ENCODE measurements at regions not wholly inside any gene's neighbourhood (a gene's known extent, or its start where the extent isn't known, plus 50 kb on each side); places are given as distances from the start of the nearest gene placed in this dataset.

DNA sequence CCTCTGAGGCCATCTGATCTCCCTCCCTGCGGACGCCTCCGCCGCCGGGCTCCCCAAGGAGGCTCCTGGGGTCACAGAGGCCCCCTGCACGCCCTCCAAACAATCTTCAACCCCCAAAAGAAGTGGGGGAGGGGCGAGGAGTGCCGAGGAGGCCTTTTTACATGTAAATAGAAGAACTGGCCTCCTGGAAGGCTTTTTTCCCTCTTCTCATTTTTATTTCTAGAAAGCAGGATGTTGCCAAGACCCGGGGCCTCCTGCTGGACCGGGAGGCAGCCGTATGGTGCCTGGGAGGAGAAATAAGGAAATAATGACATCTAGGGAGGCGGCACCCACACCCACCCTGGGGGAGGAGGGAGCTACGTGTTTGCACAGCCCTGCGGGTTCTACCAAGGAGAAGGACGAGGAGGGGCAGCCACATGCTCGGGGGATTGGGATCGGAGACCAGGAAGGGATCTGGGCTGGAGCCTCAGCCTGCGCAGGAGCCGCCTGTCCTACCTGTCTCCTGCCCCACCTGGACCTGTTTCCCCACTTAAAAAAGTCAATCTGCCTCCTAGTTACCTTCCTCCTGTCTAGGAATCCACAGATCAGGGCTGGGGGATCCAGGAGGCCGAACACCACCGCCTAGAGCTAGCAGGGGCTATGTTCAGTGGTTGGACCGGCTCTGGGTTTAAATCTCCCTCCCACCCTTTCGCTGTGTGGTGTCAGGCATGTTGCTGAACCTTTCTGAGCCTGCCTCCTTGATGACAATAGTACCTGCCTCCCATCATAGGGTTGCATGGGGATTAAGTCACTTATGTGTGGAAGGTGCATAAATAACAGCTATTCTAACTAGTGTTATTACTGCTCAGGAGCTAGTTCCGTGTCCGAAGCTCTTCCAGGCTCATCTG, 175.7 kb upstream of the GSE1 start:
- Histone ChIP-seq H3K4me3 (ENCODE audit: low read length) (no peak overlapping the region), H2AFZ (ENCODE audit: low read depth, low read length) (no peak overlapping the region), H3K4me1 (ENCODE audit: insufficient read depth, low read length) (peaks cover 48% of the 10 kb centered on the region), H3K36me3 (ENCODE audit: insufficient read depth, low read length) (no peaks in the 10 kb centered on the region), H3K9me3 (ENCODE audit: low read length) (no peaks in the 10 kb centered on the region), H3K27me3 (ENCODE audit: insufficient read depth, low read length) (no peaks in the 10 kb centered on the region)

DNA sequence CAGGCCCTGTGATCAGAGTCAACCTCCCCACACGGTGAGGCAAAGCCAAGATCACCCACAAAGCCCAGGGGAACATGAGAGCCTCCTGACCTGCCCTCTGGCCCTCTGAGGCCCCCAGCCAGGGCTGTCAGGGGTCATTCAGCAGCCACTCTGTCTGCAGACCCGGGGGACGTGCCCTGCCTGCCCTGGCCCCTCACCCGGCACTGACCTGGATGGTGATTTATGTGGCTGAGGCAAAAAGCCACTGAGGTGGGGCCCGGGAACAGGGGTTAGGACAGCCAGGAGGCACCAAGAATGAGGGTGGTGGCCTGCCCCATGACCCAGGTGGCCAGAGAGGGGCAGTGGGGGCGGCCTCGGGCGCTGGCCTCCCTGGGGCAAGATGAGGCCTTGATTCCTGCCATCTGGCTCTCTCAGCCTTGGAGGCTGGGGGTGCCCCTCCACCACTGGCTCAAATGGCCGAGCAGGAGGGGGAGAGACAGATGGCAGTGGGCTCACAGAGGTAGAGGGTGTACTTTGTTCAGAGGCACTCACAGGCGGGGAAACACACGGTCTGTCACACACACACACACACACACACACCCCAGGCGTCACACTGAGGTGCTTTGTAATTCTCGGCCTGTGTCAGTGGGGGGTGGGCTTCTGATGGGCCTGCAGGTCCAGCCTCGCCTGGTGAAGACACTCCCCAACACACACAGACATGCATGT, 174.0 kb upstream of the GSE1 start:
- no peak overlapping the region for H3K4me3 ChIP-seq (ENCODE audit: low read length)
- no peaks in the 10 kb centered on the region for H3K27me3 ChIP-seq (ENCODE audit: insufficient read depth, low read length)
- no peaks in the 10 kb centered on the region for H3K9me3 ChIP-seq (ENCODE audit: low read length)
- no peak overlapping the region for H2AFZ ChIP-seq (ENCODE audit: low read depth, low read length)
- H3K4me1 ChIP-seq (ENCODE audit: insufficient read depth, low read length): peaks cover 49% of the 10 kb centered on the region
- no peaks in the 10 kb centered on the region for H3K36me3 ChIP-seq (ENCODE audit: insufficient read depth, low read length)

DNA sequence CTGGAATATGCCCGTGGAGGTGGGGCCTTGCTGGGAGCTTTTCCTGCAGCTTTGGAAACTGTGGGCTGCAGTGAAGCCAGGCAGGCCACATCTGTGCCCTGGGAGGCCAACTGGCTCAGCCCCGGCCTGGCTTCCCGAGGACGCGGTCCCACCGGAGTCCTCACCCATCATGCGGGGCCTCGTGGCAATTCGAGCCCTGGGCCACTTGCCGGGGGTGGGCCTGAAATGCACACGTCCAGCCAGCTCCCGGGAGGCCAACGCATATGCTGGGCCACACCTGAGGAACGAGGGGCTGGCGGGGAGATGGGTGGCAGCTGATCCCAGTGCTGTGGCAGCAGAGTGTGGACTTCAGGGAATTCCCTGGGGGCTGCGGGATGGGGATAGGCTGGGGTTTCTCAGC, 172.4 kb upstream of the GSE1 start:
- Histone ChIP-seq H3K9me3 (ENCODE audit: low read length) (no peaks in the 10 kb centered on the region), H3K4me1 (ENCODE audit: insufficient read depth, low read length) (peaks cover 57% of the 10 kb centered on the region), H3K4me3 (ENCODE audit: low read length) (no peak overlapping the region), H2AFZ (ENCODE audit: low read depth, low read length) (no peak overlapping the region), H3K27me3 (ENCODE audit: insufficient read depth, low read length) (no peaks in the 10 kb centered on the region), H3K36me3 (ENCODE audit: insufficient read depth, low read length) (no peaks in the 10 kb centered on the region)

DNA sequence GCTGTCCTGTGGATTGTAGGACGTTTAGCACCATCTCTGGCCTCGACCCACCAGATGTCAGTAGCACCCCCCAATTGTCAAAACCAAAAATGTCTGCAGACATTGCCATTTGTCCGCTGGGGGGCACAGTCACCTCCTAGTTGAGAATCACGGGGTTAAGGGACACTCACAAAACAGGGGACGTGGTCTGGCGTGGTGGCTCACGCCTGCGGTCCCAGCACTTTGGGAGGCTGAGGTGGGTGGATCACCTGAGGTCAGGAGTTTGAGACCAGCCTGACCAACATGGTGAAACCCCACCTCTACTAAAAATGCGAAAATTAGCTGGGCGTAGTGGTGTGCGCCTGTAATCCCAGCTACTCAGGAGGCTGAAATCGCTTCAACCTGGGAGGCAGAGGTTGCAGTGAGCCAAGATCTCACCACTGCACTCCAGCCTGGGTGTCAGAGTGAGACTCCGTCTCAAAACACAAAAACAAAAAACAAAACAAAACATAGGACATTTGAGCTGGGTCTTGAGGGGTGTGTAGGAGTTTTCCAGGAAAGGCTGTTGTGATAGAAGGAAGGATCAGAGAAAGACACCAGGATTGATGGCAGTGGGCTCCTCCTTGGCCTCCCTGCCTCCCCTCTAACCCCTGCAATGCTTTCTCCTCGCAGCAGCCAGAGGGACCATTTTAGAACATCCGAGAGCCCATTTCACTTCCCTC, 171.8 kb upstream of the GSE1 start:
- Histone ChIP-seq H2AFZ (ENCODE audit: low read depth, low read length) (no peak overlapping the region), H3K9me3 (ENCODE audit: low read length) (no peaks in the 10 kb centered on the region), H3K4me3 (ENCODE audit: low read length) (no peak overlapping the region), H3K27me3 (ENCODE audit: insufficient read depth, low read length) (no peaks in the 10 kb centered on the region), H3K4me1 (ENCODE audit: insufficient read depth, low read length) (peaks cover 54% of the 10 kb centered on the region), H3K36me3 (ENCODE audit: insufficient read depth, low read length) (no peaks in the 10 kb centered on the region)

DNA sequence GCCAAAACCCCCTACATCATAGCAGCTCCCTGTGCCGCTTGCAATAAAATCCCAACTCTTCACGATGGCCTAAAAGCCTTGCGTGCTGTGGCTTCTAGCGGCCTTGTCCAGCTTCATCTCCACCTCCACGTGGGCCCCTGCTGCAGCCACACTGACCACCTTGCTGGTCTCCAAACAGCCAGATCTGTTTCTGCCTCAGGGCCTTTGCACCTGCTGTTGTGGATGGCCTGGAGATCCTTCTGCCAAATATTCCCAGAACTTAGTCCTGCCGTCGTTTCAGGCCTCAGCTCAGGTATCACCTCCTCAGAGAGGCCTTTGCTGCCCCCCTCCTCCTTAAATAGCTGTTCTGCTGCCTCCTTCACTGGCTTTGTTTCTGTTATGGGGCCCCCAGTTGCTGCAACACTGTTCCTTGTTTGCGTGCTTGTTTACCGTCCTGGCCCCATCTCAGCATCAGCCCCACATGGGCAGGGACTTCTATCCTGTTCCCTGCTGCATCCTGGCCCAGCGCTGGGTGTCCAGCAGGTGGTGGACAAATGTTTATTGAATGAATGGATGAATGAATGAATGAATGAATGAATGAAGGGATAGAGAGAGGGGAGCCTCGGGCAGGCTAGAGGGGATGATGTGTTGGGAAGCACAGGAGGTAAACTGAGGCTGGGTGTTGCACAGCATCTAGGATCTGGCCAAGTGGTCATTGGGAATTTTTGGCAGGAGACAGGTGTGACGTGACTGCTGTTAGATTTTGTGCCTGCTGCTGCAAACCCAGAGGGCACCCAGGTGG, 171.0 kb upstream of the GSE1 start:
- no peaks in the 10 kb centered on the region for H3K9me3 ChIP-seq (ENCODE audit: low read length)
- H3K4me1 ChIP-seq (ENCODE audit: insufficient read depth, low read length): peaks cover 54% of the 10 kb centered on the region
- no peaks in the 10 kb centered on the region for H3K36me3 ChIP-seq (ENCODE audit: insufficient read depth, low read length)
- H2AFZ ChIP-seq (ENCODE audit: low read depth, low read length): no peak overlapping the region
- H3K4me3 ChIP-seq (ENCODE audit: low read length): no peak overlapping the region
- H3K27me3 ChIP-seq (ENCODE audit: insufficient read depth, low read length): no peaks in the 10 kb centered on the region

DNA sequence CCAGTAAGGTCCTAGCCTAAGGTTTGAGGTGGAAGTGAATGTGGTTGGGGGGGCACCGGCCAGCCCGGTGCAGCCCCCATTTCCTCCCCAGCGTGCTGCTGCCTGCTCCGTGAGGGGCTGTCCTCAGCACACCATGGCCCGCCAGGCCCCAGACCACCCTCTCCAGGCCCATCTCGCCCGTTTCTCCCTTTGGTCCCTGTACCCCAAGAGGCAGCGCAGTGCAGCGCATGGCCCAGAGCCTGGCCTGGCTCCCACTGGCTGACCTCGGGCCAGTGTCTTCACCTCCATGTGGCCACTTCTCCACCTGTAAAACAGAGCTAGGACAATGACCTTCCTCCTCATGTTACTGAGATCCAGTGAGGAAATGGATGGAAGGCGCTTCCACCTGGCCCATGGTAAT, 170.0 kb upstream of the GSE1 start:
- H2AFZ ChIP-seq (ENCODE audit: low read depth, low read length): no peak overlapping the region
- no peaks in the 10 kb centered on the region for H3K27me3 ChIP-seq (ENCODE audit: insufficient read depth, low read length)
- no peaks in the 10 kb centered on the region for H3K36me3 ChIP-seq (ENCODE audit: insufficient read depth, low read length)
- H3K4me1 ChIP-seq (ENCODE audit: insufficient read depth, low read length): peaks cover 46% of the 10 kb centered on the region
- H3K9me3 ChIP-seq (ENCODE audit: low read length): no peaks in the 10 kb centered on the region
- H3K4me3 ChIP-seq (ENCODE audit: low read length): no peak overlapping the region

DNA sequence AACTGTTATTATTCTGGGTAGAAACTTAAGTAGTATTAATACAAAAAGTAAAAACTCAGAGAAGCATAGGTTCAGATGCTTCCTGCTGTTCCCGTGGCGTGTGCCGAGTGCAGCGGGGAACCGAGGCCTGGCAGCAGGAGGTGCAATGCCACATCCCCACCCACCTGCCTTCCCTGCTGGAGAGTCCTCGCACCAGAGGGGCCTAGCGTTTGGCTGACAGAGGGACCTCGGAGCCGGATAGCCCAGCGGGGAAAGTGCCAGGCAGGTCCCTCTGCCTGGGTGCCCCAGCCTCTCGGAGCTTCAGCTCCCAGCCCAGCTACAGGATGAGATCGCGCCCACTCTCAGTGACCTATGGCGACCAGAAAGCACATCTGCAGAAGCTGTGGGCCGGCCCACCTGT, 169.6 kb upstream of the GSE1 start:
- Histone ChIP-seq H3K4me1 (ENCODE audit: insufficient read depth, low read length) (peaks cover 46% of the 10 kb centered on the region), H3K9me3 (ENCODE audit: low read length) (no peaks in the 10 kb centered on the region), H3K4me3 (ENCODE audit: low read length) (no peak overlapping the region), H3K27me3 (ENCODE audit: insufficient read depth, low read length) (no peaks in the 10 kb centered on the region), H3K36me3 (ENCODE audit: insufficient read depth, low read length) (no peaks in the 10 kb centered on the region), H2AFZ (ENCODE audit: low read depth, low read length) (no peak overlapping the region)

DNA sequence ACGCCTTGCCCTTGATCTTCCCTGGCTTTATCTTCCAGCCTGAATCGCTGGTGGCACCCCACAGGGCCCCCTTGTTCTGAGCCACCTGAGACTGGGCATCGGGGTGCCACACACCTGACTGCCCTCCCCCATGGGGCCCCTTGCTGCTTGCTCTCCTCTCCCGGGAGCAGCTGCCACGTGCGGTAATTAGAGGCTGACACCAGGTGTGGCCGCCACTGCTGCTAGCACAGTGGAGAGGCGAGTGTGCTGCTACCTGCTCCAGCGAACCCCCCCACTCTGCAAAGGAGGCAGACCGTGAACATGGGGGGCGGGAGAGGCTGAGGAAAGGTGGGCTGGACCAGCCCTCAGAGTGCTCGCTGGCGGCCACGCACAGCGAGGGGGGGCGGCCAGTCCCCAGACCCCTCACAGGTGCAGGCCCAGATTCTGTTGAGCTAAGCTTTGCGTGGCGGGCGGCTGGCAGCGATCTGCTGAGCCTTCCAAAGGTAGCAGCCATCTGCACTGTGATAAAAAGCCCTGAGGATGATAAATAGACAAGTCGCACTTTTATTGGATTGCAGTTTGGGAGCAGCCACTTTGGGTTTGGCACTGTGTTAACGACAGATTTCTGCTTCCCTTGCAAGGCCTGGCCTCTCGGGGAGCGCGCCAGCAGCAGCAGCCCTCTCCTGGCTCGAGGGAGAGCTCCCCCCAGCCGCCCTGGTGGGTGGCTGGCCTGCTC, 167.9 kb upstream of the GSE1 start:
- Histone ChIP-seq H3K4me1 (ENCODE audit: insufficient read depth, low read length) (peaks cover 40% of the 10 kb centered on the region), H3K4me3 (ENCODE audit: low read length) (no peak overlapping the region), H3K27me3 (ENCODE audit: insufficient read depth, low read length) (no peaks in the 10 kb centered on the region), H3K36me3 (ENCODE audit: insufficient read depth, low read length) (no peaks in the 10 kb centered on the region), H3K9me3 (ENCODE audit: low read length) (no peaks in the 10 kb centered on the region), H2AFZ (ENCODE audit: low read depth, low read length) (no peak overlapping the region)

DNA sequence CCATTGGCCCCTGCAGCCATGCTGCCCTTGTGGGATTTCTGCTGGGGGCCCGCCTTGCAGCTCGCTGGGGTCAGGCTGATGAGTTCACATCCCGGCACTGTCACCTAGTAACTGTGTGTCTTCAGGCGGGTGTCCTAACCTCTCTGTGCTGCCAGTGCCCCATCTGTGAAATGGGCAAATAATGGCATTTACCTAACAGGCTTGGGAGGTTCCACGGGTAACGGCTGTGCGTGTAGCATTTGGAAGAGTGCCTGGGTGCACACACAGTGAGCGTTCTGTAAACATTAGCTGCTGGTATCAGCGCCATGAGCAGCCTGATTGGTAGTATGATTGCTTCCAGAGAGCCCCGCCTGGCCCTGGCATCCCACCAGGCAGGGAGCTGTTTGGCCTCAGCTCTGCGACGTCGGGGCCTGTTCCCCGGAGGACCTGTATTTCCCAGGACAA, 167.3 kb upstream of the GSE1 start:
- Histone ChIP-seq H3K27me3 (ENCODE audit: insufficient read depth, low read length) (no peaks in the 10 kb centered on the region), H3K4me3 (ENCODE audit: low read length) (no peak overlapping the region), H3K9me3 (ENCODE audit: low read length) (no peaks in the 10 kb centered on the region), H3K36me3 (ENCODE audit: insufficient read depth, low read length) (no peaks in the 10 kb centered on the region), H3K4me1 (ENCODE audit: insufficient read depth, low read length) (peaks cover 40% of the 10 kb centered on the region), H2AFZ (ENCODE audit: low read depth, low read length) (no peak overlapping the region)

DNA sequence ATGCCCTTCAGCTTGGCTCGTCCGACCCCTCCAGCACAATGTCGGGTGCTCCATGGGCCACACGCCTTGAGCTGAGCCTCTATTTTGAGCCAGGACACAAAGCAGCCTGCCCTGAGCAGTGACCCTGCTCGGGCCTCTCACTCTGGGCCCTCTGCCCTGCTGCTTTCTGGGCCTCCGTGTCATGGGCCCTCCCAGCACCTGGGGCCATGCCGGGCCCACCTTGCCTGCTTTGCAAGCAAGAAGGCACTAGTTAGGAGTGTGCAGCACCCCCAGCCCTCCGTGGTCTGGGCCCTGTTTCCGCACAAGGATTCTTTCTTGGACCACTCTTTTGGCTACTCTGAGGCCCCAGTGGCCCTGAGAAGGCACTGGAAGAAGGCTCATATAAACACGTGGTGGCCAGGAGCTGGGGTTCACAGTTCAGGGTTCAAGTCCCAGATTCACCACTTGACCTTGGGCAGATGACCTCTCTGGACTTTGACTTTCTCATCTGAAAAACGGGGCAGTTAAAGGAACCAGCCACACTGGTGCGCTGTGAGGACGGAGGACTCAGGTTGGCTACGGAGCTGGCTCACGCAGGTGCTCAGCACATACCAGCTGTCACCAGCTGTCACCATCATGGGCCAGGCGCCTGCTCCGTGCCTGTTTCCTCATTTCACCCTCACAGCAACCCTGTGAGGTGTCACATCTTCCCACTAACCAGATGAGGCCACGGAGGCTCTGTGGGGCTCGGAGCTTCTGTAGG, 166.0 kb upstream of the GSE1 start:
- Histone ChIP-seq H3K36me3 (ENCODE audit: insufficient read depth, low read length) (no peaks in the 10 kb centered on the region), H3K27me3 (ENCODE audit: insufficient read depth, low read length) (no peaks in the 10 kb centered on the region), H3K4me1 (ENCODE audit: insufficient read depth, low read length) (peaks cover 40% of the 10 kb centered on the region), H3K9me3 (ENCODE audit: low read length) (no peaks in the 10 kb centered on the region), H2AFZ (ENCODE audit: low read depth, low read length) (no peak overlapping the region), H3K4me3 (ENCODE audit: low read length) (no peak overlapping the region)

DNA sequence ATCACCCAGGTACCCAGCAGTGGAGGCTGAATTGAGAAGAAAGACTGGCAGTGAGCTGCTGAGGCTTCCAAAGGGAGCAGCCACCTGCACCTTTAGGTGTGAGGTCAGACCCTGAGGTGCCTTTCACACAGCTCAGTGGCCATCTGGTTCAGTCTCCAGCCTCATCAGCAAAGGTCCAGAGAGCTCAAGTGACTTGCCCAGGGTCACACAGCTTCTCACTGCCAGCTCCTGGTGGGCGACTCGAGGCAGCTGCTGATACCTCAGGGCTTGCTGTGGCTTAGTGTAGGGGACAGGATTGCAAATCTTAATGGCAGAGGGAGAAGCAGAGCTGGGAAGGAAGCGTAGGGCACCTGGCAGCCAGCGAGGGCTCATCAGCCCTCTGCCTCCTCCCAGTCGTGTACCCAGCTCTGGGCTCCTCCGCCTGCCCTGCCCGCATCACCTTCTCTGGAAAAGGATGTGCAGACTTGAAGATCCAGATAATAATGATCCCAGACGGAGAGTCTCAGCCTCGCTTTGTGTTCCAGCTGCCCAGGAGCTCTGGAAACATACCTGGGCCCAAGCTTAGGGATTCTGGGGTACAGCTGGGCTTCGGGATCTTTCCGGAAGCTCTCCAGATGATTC, 165.3 kb upstream of the GSE1 start:
- Histone ChIP-seq H2AFZ (ENCODE audit: low read depth, low read length) (no peak overlapping the region), H3K4me3 (ENCODE audit: low read length) (no peak overlapping the region), H3K27me3 (ENCODE audit: insufficient read depth, low read length) (no peaks in the 10 kb centered on the region), H3K36me3 (ENCODE audit: insufficient read depth, low read length) (no peaks in the 10 kb centered on the region), H3K4me1 (ENCODE audit: insufficient read depth, low read length) (peaks cover 40% of the 10 kb centered on the region), H3K9me3 (ENCODE audit: low read length) (no peaks in the 10 kb centered on the region)
